ENCODE measurements at regions not wholly inside any gene's neighbourhood (a gene's known extent, or its start where the extent isn't known, plus 50 kb on each side); places are given as distances from the start of the nearest gene placed in this dataset.

DNA sequence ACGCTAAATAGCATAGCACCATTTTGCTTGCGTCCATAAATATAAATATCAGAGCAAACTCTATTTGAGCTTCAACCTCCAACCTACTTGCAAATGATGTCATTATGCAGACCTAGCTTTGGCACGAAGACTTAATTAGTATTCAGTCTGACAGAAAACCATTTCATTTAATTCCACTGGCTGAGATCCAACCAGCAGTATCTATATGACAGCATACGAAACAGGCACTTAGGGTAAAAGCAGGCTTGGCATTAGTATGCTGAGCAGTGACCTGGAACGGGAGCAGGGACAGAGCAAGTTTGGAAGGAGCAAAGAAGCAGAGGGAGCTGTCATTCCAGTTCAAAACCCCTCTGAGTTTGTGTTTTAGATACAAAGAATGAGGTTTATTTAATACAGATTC is 312.5 kb upstream of the CHRM2 start:
- no peak for DNase-seq
- Mint-ChIP-seq H3K4me1 (no peaks in the 10 kb centered on the region), H3K27ac (no peak overlapping the region), H3K36me3 (ENCODE audit: low read depth) (no peaks in the 10 kb centered on the region), H3K27me3 (no peaks in the 10 kb centered on the region), H3K4me3 (no peak overlapping the region), H3K9me3 (peaks cover 4% of the 10 kb centered on the region)
- ChIA-PET CTCF (no interaction called here), POLR2A (no interaction called here)

DNA sequence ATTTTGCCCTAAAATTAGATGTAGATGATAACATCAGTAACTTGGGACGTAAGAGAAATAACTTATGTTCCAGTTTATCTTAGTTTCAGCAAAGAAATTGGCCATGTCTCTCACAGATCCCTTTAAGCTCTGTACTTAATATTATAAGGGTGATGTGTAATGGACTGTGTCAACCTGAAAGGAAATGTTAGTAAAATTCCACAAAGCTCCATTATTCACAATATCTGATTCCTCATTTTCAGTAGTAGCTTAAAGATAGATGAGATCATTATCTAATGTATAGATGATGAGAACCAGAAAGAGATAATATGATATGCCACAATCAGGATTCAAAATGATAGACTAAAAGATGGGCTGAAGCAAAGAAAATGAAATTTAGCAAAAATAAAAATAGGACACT is 316.8 kb upstream of the CHRM2 start:
- no peak for DNase-seq
- no peaks in the 10 kb centered on the region for H3K27me3 Mint-ChIP-seq
- POLR2A ChIA-PET, result no interaction called here

DNA sequence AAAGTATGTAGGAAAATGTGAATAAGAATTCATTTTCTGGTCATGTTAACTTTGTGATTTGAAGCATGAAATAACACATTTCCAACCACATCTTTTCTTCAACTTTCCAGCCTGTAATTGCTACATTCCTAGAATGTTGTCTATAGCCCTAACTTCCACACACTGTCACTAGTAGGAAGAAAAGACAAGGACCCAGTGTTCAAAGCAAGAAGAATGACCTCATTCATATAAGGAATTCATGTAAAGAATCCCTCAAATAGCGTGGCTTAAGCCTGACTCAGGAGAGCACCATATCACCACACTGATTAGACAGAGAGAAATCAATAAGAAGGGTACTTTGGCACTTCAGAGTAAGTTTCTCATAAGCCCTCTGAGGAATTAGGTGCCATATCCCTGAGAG is 318.7 kb upstream of the CHRM2 start:
- H3K27me3 Mint-ChIP-seq, result no peaks in the 10 kb centered on the region
- H3K36me3 Mint-ChIP-seq (ENCODE audit: low read depth), result no peaks in the 10 kb centered on the region
- ChIA-PET POLR2A (no interaction called here), CTCF (no interaction called here)
- H3K4me1 Mint-ChIP-seq, result no peaks in the 10 kb centered on the region
- H3K4me3 Mint-ChIP-seq, result no peak overlapping the region
- no peak overlapping the region for H3K27ac Mint-ChIP-seq
- no peaks in the 10 kb centered on the region for H3K9me3 Mint-ChIP-seq
- DNase-seq, result no peak

More for the DNA sequence above, 316.8 kb upstream of the CHRM2 start:
- Mint-ChIP-seq H3K4me1 (no peaks in the 10 kb centered on the region), H3K9me3 (no peaks in the 10 kb centered on the region), H3K36me3 (ENCODE audit: low read depth) (no peaks in the 10 kb centered on the region), H3K4me3 (no peak overlapping the region), H3K27ac (no peak overlapping the region)
- CTCF ChIA-PET, result no interaction called here

DNA sequence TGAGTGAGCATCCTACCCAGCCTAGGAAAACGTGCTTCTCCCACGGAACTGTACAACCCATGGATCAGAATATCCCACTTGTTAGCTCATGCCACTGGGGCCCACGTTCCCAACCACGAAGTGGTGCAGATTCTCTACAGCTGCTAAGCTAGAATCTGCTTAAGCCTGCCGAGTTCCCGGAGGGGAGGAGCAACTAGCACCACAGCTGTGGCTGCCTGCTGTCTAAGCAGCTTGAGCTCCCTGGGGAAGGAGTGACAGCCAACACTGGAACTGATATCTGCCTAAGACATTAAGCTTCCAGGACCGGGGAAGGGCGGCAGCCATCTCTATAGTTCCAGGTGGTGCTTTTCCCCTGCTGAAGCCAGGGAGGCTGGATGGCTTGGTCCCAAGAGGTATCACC is 334.7 kb upstream of the CHRM2 start:
- H3K27me3 Mint-ChIP-seq, result no peaks in the 10 kb centered on the region
- peaks cover 35% of the 10 kb centered on the region for H3K9me3 Mint-ChIP-seq
- H3K27ac Mint-ChIP-seq, result no peak overlapping the region
- H3K36me3 Mint-ChIP-seq (ENCODE audit: low read depth), result no peaks in the 10 kb centered on the region
- H3K4me3 Mint-ChIP-seq, result no peak overlapping the region
- POLR2A ChIA-PET, result no interaction called here
- H3K4me1 Mint-ChIP-seq, result no peaks in the 10 kb centered on the region
- CTCF ChIA-PET, result no interaction called here
- no peak for DNase-seq

DNA sequence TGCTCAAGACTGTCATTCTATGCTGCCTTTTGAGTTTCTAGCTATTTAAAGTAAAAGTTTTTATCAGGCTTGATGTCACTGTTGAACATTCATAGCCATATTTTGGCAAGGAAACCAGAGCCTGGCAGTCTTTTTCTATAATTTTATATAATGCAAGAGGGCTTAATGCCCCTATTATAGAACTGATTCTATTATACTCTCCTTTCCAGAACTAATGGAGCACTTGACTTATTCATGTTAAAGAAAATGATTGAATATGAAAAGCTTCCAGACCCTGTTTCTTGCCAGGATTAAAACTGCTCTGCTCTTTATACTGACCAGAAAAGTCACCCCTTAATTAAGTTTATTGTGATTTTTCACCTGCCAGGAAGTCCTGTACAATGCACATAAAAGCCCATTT is 337.6 kb upstream of the CHRM2 start:
- Mint-ChIP-seq H3K4me1 (no peaks in the 10 kb centered on the region), H3K9me3 (peaks cover 36% of the 10 kb centered on the region)
- CTCF ChIA-PET, result no interaction called here

DNA sequence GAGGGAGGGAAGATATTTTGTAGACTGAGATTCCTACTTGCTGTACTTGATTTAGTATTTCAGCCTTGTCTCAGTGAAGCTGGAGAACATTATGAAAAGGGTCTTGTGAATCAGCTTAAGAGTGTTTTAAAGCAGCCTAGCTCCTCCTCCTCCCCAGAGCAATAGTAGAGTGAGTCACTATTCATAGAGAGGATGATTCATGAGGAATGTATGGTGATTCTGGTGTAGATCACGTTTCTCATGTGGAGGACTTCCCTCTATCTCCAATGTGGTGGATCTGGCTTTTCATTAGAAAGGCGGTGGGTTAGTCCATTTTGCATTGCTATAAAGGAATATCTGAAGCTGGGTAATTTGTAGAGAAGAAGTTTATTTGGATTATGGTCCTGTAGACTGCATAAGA is 340.1 kb upstream of the CHRM2 start:
- H3K4me1 Mint-ChIP-seq, result no peaks in the 10 kb centered on the region
- H3K4me3 Mint-ChIP-seq, result no peak overlapping the region
- no peaks in the 10 kb centered on the region for H3K27me3 Mint-ChIP-seq
- peaks cover 25% of the 10 kb centered on the region for H3K9me3 Mint-ChIP-seq
- POLR2A ChIA-PET, result no interaction called here
- DNase-seq, result no peak
- CTCF ChIA-PET, result no interaction called here
- H3K27ac Mint-ChIP-seq, result no peak overlapping the region
- no peaks in the 10 kb centered on the region for H3K36me3 Mint-ChIP-seq (ENCODE audit: low read depth)

More for the DNA sequence above, 337.6 kb upstream of the CHRM2 start:
- no peaks in the 10 kb centered on the region for H3K27me3 Mint-ChIP-seq
- no peaks in the 10 kb centered on the region for H3K36me3 Mint-ChIP-seq (ENCODE audit: low read depth)
- no peak for DNase-seq
- H3K4me3 Mint-ChIP-seq, result no peak overlapping the region
- POLR2A ChIA-PET, result no interaction called here
- no peak overlapping the region for H3K27ac Mint-ChIP-seq

DNA sequence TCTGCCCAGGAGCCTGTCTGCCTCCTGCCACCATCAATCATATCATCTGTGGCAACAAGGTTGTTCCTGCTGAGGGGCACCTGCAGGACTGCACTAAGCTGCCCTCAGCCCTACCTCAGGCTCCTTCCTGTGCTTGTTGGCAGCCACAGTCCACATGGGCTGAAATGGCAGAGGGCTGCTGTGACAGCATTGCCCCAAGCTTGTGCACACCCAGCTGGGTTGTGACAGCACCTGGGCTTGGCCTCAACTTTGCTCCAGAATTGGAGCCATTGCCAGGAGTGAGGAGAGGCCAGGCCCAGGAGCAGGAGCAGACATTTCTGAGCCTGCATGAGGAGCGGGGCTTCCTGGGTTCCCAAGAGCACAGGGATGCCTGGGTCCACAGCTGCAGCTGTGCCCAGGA is 340.9 kb upstream of the CHRM2 start:
- H3K27me3 Mint-ChIP-seq, result no peaks in the 10 kb centered on the region
- no peaks in the 10 kb centered on the region for H3K4me1 Mint-ChIP-seq
- DNase-seq, result no peak
- no peak overlapping the region for H3K4me3 Mint-ChIP-seq
- ChIA-PET POLR2A (no interaction called here), CTCF (no interaction called here)
- peaks cover 17% of the 10 kb centered on the region for H3K9me3 Mint-ChIP-seq
- H3K36me3 Mint-ChIP-seq (ENCODE audit: low read depth), result no peaks in the 10 kb centered on the region
- no peak overlapping the region for H3K27ac Mint-ChIP-seq

DNA sequence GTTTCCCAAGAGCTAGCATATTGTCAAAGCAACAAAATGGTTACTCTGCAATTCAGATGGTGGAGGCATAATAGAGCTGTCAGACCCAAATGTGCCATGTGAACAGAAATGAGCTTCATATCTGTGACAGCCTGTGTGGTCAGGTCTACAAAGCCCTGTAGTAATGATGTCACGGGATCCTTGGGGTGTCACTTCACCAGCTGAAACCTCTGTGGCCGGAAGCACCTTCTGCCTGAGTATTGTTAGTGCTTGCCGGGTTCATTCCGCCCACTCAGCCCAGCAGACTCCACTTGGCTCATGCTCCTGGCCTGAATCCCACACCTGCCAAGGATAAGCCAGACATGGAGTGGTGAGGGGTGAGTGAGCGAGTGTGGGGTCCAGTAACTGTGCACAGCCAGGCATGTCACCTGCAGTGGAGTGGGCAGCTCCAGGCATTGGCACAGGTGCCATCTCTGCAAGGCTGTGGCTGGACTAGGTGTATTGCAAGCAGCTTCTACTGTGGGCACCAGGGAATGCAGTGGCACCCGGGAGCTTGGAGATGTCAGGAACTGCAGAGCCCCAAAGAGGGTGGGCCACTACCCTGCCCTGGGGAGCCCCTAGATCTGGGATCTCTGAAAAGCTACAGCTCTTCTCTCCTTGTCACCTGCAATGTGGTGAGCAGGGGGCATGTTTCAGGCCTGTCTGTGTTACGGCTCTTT is 341.9 kb upstream of the CHRM2 start:
- ChIA-PET CTCF (no interaction called here), POLR2A (no interaction called here)
- DNase-seq, result no peak
- Mint-ChIP-seq H3K4me3 (no peak overlapping the region), H3K36me3 (ENCODE audit: low read depth) (no peaks in the 10 kb centered on the region), H3K4me1 (no peaks in the 10 kb centered on the region), H3K27me3 (no peaks in the 10 kb centered on the region), H3K27ac (no peak overlapping the region), H3K9me3 (peaks cover 16% of the 10 kb centered on the region)

- no peak overlapping the region for H3K4me3 Mint-ChIP-seq
- H3K27ac Mint-ChIP-seq, result no peak overlapping the region
- ChIA-PET CTCF (no interaction called here), POLR2A (no interaction called here)
- no peaks in the 10 kb centered on the region for H3K27me3 Mint-ChIP-seq
- DNase-seq, result no peak
- H3K9me3 Mint-ChIP-seq, result peaks cover 11% of the 10 kb centered on the region
- no peaks in the 10 kb centered on the region for H3K4me1 Mint-ChIP-seq
- no peaks in the 10 kb centered on the region for H3K36me3 Mint-ChIP-seq (ENCODE audit: low read depth)
Measured at GRCh38 chr7:136523571-136523970, 344.9 kb upstream of the CHRM2 start.

DNA sequence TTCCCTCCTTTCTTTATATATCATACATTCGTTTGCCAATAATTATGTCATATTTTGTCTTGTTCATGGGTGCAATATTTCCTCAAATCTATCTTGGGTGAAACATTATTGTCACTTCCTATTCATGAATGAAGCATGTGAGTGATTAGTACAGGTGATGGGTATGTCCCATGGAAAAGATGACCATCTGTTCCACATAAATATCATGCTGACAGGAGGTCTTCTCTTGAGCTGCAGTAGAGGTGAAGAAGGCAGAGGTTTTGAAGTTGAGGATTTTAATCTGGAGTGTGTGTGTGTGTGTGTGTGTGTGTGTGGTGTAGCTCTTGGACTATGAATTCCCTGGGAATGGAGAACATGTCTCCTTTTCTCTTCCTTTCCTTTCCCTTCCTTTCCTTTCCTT is 350.5 kb upstream of the CHRM2 start:
- ChIA-PET POLR2A (no interaction called here), CTCF (no interaction called here)
- no peak overlapping the region for H3K4me3 Mint-ChIP-seq
- H3K9me3 Mint-ChIP-seq, result peaks cover 4% of the 10 kb centered on the region
- no peak for DNase-seq
- H3K4me1 Mint-ChIP-seq, result no peaks in the 10 kb centered on the region
- no peaks in the 10 kb centered on the region for H3K27me3 Mint-ChIP-seq
- H3K27ac Mint-ChIP-seq, result no peak overlapping the region
- no peaks in the 10 kb centered on the region for H3K36me3 Mint-ChIP-seq (ENCODE audit: low read depth)

DNA sequence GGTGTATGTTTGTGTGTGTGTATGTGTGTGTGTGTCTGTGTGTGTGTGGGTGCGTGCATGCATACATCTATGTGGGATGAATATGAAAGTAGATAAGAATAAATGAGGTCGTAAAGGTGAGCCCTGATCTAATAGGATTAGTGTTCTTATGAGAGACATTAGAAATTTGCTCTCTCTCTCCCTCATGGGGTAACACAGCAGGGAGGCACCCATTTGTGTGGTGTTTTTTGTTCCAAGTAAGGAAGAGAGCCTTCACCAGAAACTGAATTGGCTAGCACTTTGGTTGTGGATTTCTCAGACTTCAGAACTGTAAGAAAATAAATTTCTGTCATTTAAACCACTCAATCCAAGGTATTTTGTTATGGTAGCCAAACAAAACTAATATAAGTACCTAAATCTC is 353.7 kb upstream of the CHRM2 start:
- Mint-ChIP-seq H3K4me3 (no peak overlapping the region), H3K4me1 (no peaks in the 10 kb centered on the region), H3K27me3 (no peaks in the 10 kb centered on the region), H3K36me3 (ENCODE audit: low read depth) (no peaks in the 10 kb centered on the region), H3K27ac (no peak overlapping the region), H3K9me3 (peaks cover 6% of the 10 kb centered on the region)
- no peak for DNase-seq
- CTCF ChIA-PET, result no interaction called here
- POLR2A ChIA-PET, result no interaction called here

DNA sequence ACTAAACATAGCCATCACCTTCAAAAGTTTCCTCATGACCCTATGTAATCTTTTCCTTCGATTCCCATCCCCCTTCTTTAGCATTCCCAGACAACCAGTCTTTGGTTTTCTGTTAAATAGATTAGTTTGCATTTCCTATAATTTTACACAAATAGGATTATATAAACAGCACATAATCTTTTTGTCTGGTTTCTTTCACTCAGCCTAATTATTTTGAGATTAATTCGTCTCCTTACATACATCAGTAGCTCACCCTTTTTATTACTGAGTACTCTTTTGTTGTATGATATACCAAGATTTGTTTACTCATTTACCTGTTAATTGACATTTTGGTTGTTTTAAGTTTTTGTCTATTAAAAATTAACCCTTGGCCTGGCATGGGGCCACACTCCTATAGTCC is 354.7 kb upstream of the CHRM2 start:
- DNase-seq, result no peak
- Mint-ChIP-seq H3K4me3 (no peak overlapping the region), H3K27ac (no peak overlapping the region), H3K36me3 (ENCODE audit: low read depth) (no peaks in the 10 kb centered on the region), H3K27me3 (no peaks in the 10 kb centered on the region), H3K4me1 (no peaks in the 10 kb centered on the region), H3K9me3 (peaks cover 12% of the 10 kb centered on the region)
- POLR2A ChIA-PET, result no interaction called here
- CTCF ChIA-PET, result no interaction called here

- Mint-ChIP-seq H3K36me3 (ENCODE audit: low read depth) (no peaks in the 10 kb centered on the region), H3K27me3 (no peaks in the 10 kb centered on the region), H3K4me1 (no peaks in the 10 kb centered on the region), H3K4me3 (no peak overlapping the region), H3K27ac (no peak overlapping the region), H3K9me3 (peaks cover 10% of the 10 kb centered on the region)
- POLR2A ChIA-PET, result no interaction called here
- CTCF ChIA-PET, result no interaction called here
- DNase-seq, result no peak
Measured at GRCh38 chr7:136509466-136509865, 359.0 kb upstream of the CHRM2 start.

DNA sequence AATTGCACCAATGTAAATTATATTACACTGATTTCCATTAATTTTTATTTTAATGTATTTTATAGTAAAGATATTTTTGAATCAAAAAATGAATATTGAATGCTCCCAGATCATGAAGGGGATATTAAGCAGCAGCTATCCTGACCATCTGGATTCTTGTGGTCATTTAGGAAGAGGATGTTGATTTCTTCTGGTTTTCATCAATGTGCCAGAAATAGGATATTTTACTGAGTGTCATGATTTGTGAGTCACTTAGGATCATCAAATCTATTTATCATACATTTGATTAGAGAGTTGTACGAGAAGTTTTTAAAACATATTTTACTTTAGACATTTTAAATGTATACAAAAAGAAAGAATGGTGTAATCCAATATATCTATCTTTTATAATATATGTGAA is 366.3 kb upstream of the CHRM2 start:
- ChIA-PET CTCF (no interaction called here), POLR2A (no interaction called here)
- H3K36me3 Mint-ChIP-seq (ENCODE audit: low read depth), result no peaks in the 10 kb centered on the region
- no peaks in the 10 kb centered on the region for H3K4me1 Mint-ChIP-seq
- H3K27me3 Mint-ChIP-seq, result no peaks in the 10 kb centered on the region
- H3K4me3 Mint-ChIP-seq, result no peak overlapping the region
- H3K9me3 Mint-ChIP-seq, result no peaks in the 10 kb centered on the region
- no peak for DNase-seq
- no peak overlapping the region for H3K27ac Mint-ChIP-seq

GRCh38 chr7:136501151-136501550 is 367.3 kb upstream of the CHRM2 start:
- H3K9me3 Mint-ChIP-seq, result no peaks in the 10 kb centered on the region
- no peak overlapping the region for H3K27ac Mint-ChIP-seq
- ChIA-PET CTCF (no interaction called here), POLR2A (no interaction called here)
- H3K4me3 Mint-ChIP-seq, result no peak overlapping the region
- no peaks in the 10 kb centered on the region for H3K27me3 Mint-ChIP-seq
- H3K4me1 Mint-ChIP-seq, result no peaks in the 10 kb centered on the region
- no peak for DNase-seq
- no peaks in the 10 kb centered on the region for H3K36me3 Mint-ChIP-seq (ENCODE audit: low read depth)

All from activated CD4-positive, alpha-beta memory T cell treated with anti-CD3 and anti-CD28 coated beads, Interleukin-2, amount 10 ng/mL, durations not matched to agents 7 days and 5 days (primary cell).